Esophagus muscularis mucosa (tissue), 3 donors: ENCODE measurements at regions not wholly inside any gene's neighbourhood (a gene's known extent, or its start where the extent isn't known, plus 50 kb on each side); places are given as distances from the start of the nearest gene placed in this dataset.

Experiments used
- POLR2A ChIP-seq: fragments of 450-650 bp; IDR thresholded peaks from one replicate; pipeline ENCODE4 v1.6.1; 2017; ENCODE audit warnings: antibody characterized with exemption, moderate library complexity, mild to moderate bottlenecking, low read depth
- TF ChIP-seq, protein P1 (sequence below), 3 experiments: fragments of 200-600 bp in 2 of 3; fragments of 450-650 bp in 1 of 3; sonication (generic) in 2 of 3; IDR thresholded peaks; one replicate each; pipeline ENCODE4 v1.5.1; 2017 to 2019; ENCODE audit warnings: antibody characterized with exemption in 3 of 3, mild to moderate bottlenecking in 2 of 3, moderate library complexity in 1 of 3

DNA sequence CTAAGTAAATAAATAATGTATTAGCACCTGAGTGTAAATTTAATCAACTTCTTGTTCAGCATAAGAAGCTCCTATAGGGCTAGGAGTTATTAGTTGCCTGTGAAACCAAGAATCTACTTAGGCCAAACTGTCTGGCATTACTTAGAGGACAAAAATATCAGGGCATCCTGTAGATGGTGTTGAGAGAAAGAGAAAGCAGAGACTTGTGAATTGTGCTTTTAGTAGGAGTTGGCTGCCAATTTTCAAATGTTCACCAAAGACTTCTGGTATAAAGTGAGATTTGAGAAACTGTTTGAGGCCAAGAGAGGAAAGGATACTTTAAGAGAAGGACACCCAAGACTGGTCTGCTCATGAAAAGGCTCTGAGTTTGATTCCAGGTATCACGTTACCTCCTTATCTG, 315.5 kb upstream of the DEPDC1 start:
- TF ChIP-seq, protein P1, sequence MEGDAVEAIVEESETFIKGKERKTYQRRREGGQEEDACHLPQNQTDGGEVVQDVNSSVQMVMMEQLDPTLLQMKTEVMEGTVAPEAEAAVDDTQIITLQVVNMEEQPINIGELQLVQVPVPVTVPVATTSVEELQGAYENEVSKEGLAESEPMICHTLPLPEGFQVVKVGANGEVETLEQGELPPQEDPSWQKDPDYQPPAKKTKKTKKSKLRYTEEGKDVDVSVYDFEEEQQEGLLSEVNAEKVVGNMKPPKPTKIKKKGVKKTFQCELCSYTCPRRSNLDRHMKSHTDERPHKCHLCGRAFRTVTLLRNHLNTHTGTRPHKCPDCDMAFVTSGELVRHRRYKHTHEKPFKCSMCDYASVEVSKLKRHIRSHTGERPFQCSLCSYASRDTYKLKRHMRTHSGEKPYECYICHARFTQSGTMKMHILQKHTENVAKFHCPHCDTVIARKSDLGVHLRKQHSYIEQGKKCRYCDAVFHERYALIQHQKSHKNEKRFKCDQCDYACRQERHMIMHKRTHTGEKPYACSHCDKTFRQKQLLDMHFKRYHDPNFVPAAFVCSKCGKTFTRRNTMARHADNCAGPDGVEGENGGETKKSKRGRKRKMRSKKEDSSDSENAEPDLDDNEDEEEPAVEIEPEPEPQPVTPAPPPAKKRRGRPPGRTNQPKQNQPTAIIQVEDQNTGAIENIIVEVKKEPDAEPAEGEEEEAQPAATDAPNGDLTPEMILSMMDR (IDR thresholded peaks at IDR 0.05): no peak
- no peak for TF ChIP-seq POLR2A
